HepG2 (cell line): ENCODE measurements at regions not wholly inside any gene's neighbourhood (a gene's known extent, or its start where the extent isn't known, plus 50 kb on each side); places are given as distances from the start of the nearest gene placed in this dataset.

ENCODE experiments used
- ATAC-seq: fragments of 200-7000 bp; cut with Tn5 transposase; 3 replicates; pipeline ENCODE4 v1.9.1; 2020; ENCODE audit warnings: mild to moderate bottlenecking, moderate library complexity
- BruUV-seq: library from RNA; stranded (reverse); fragments of 400-500 nt; replicated peaks from 2 replicates; lab custom pipeline; 2021; lab: Mats Ljungman, UMichigan
- CTCF ChIA-PET: fragments of 300-600 bp; formaldehyde crosslinking; extraction: SDS; loops from one replicate; lab custom pipeline; 2021; ENCODE audit warnings: low total read pairs, inconsistent platforms, low intra/inter-chr PET ratio; lab: Yijun Ruan, JAX
- POLR2A ChIA-PET: fragments of 350-600 bp; sonication (Branson Sonifier 250); formaldehyde crosslinking; loops from one replicate; lab custom pipeline; 2020; ENCODE audit warnings: antibody characterized with exemption, inconsistent platforms; lab: Yijun Ruan, JAX
- DNase-seq: peaks from one replicate; pipeline ENCODE4 v3.0.0-alpha.2; 2015; ENCODE audit warnings: low spot score
- FAIRE-seq: peaks from 3 replicates; lab custom pipeline; 2011; peaks lifted over from hg19 to GRCh38; lab: Jason Lieb, UNC
- H2AFZ ChIP-seq: one replicate; pipeline ENCODE4 v1.6.1; 2011; ENCODE audit warnings: low read length, inconsistent platforms
- H3K27ac ChIP-seq: fragments of 300-600 bp; 3 replicates; pipeline ENCODE4 v1.8.0; 2011; ENCODE audit warnings: mixed run types, mild to moderate bottlenecking, mixed read lengths, low read length, inconsistent platforms; ENCODE audit not compliant: insufficient read depth; ENCODE audit errors: extremely low read length
- H3K27me3 ChIP-seq, 2 experiments: fragments of 200-600 bp in 1 of 2; 2 replicates in 1 of 2; 3 replicates in 1 of 2; pipeline versions ENCODE4 v1.6.0 to v1.8.0; 2011; ENCODE audit warnings: low read length in 2 of 2, mild to moderate bottlenecking in 2 of 2, moderate library complexity in 2 of 2, inconsistent platforms in 1 of 2; ENCODE audit not compliant: insufficient read depth in 2 of 2, control insufficient read depth in 1 of 2
- H3K36me3 ChIP-seq, 2 experiments: fragments of 200-600 bp in 1 of 2; replicated peaks in 1 of 2; 2 replicates in 1 of 2; 3 replicates in 1 of 2; pipeline versions ENCODE4 v1.5.1 to v1.8.0; 2011; ENCODE audit warnings: low read length in 2 of 2, inconsistent platforms in 1 of 2; ENCODE audit not compliant: insufficient read depth in 2 of 2, control insufficient read depth in 1 of 2
- H3K4me1 ChIP-seq: 2 replicates; pipeline ENCODE4 v1.5.1; 2012; ENCODE audit warnings: low read length, inconsistent platforms; ENCODE audit not compliant: insufficient read depth
- H3K4me2 ChIP-seq: 2 replicates; pipeline ENCODE4 v1.6.0; 2011; ENCODE audit warnings: low read depth, low read length, inconsistent platforms
- H3K4me3 ChIP-seq, 3 experiments: fragments of 200-600 bp in 1 of 3; sonication (generic), shearing (Covaris generic) in 1 of 3; replicated peaks in 1 of 3; 2 replicates each; pipeline ENCODE4 v1.5.1; 2011 to 2016; ENCODE audit warnings: low read length in 3 of 3, inconsistent platforms in 2 of 3, low read depth in 2 of 3, mild to moderate bottlenecking in 2 of 3, control low read depth in 1 of 3, mixed read lengths in 1 of 3; ENCODE audit not compliant: insufficient read depth in 1 of 3
- H3K79me2 ChIP-seq: one replicate; pipeline ENCODE4 v1.6.1; 2011; ENCODE audit warnings: low read length, inconsistent platforms; ENCODE audit not compliant: insufficient read depth
- H3K9ac ChIP-seq: 2 replicates; pipeline ENCODE4 v1.6.0; 2011; ENCODE audit warnings: mild to moderate bottlenecking, low read depth, low read length, inconsistent platforms; ENCODE audit not compliant: insufficient read depth
- H3K9me3 ChIP-seq: 2 replicates; pipeline ENCODE4 v1.5.1; 2012; ENCODE audit warnings: mild to moderate bottlenecking, low read length
- H4K20me1 ChIP-seq: 2 replicates; pipeline ENCODE4 v1.6.0; 2011; ENCODE audit warnings: inconsistent platforms, mild to moderate bottlenecking, low read length, moderate library complexity; ENCODE audit not compliant: insufficient read depth
- ASH2L ChIP-seq: fragments of 300-600, 200-600 bp; sonication (generic); IDR thresholded peaks from 2 replicates; pipeline ENCODE4 v1.7.0; 2017; ENCODE audit warnings: low read depth, mild to moderate bottlenecking, moderate library complexity, mixed read lengths, low read length; ENCODE audit not compliant: insufficient read length
- MLX ChIP-seq: IDR thresholded peaks from 2 replicates; pipeline ENCODE4 v1.6.1; 2016
- NFATC3 ChIP-seq: sonication (generic); formaldehyde crosslinking; IDR thresholded peaks from 2 replicates; pipeline ENCODE4 v1.5.1; 2020; ENCODE audit warnings: mild to moderate bottlenecking, missing genetic modification reagents
- SALL2 ChIP-seq: sonication (generic); formaldehyde crosslinking; IDR thresholded peaks from 2 replicates; pipeline ENCODE4 v1.8.1; 2023; ENCODE audit warnings: mild to moderate bottlenecking, missing genetic modification reagents, inconsistent platforms
- STAT5B ChIP-seq: sonication (generic); formaldehyde crosslinking; IDR thresholded peaks from 2 replicates; pipeline ENCODE4 v1.4.0; 2020; ENCODE audit warnings: missing genetic modification reagents
- THAP11 ChIP-seq: IDR thresholded peaks from 2 replicates; pipeline ENCODE4 v1.6.1; 2016; ENCODE audit warnings: missing biosample characterization, missing genetic modification reagents
- ZBTB10 ChIP-seq: sonication (generic); formaldehyde crosslinking; IDR thresholded peaks from 2 replicates; pipeline ENCODE4 v1.4.0; 2020; ENCODE audit warnings: missing genetic modification reagents, borderline replicate concordance
- ZNF124 ChIP-seq: sonication (generic); formaldehyde crosslinking; IDR thresholded peaks from 2 replicates; pipeline ENCODE4 v1.4.0; 2020; ENCODE audit warnings: missing genetic modification reagents
- ZNF18 ChIP-seq: sonication (generic); formaldehyde crosslinking; IDR thresholded peaks from 2 replicates; pipeline ENCODE4 v1.8.0; 2022; ENCODE audit warnings: mild to moderate bottlenecking, missing genetic modification reagents; ENCODE audit not compliant: insufficient replicate concordance
- ZNF713 ChIP-seq: sonication (generic); formaldehyde crosslinking; IDR thresholded peaks from 2 replicates; pipeline ENCODE4 v1.4.0; 2020; ENCODE audit warnings: mild to moderate bottlenecking, missing genetic modification reagents
- WGBS: methylation state at CpG from one replicate; pipeline ENCODE4 v1.1.6; 2017; ENCODE audit warnings: low lambda C conversion rate; 5-methylcytosine and 5-hydroxymethylcytosine counted together
- in situ Hi-C: cut with HindIII; loops from 2 replicates; pipeline ENCODE4 v1.10.0; 2017; ENCODE audit warnings: low pct_unique_long_range_greater_than_20kb; ENCODE audit not compliant: extremely low pct_ligation_motif_present
- intact Hi-C: fragments of 100-400 bp; cut with micrococcal nuclease; formaldehyde crosslinking; loops from one replicate; pipeline ENCODE4 v1.10.0; 2022; ENCODE audit not compliant: unreplicated experiment

- H3K36me3 ChIP-seq, result no peaks in the 10 kb centered on the region
- H3K27ac ChIP-seq, result no peak overlapping the region
- DNase-seq (no peak), ATAC-seq (no peak), FAIRE-seq (no peak)
- no peaks in the 10 kb centered on the region for H3K4me1 ChIP-seq
- ChIA-PET POLR2A (no interaction called here), CTCF (no interaction called here)
- intact Hi-C loops (no loop called here), in situ Hi-C loops (no loop called here)
- no peak overlapping the region for H3K9ac ChIP-seq
- H3K79me2 ChIP-seq, result no peaks in the 10 kb centered on the region
- no peak overlapping the region for H3K4me3 ChIP-seq
- no TSS peak for BruUV-seq
- no peaks in the 10 kb centered on the region for H3K9me3 ChIP-seq
- no peaks in the 10 kb centered on the region for H4K20me1 ChIP-seq
- TF ChIP-seq ZNF713 (no peak), ASH2L (no peak), ZNF18 (CRISPR knock-in tag) (no peak), ZNF124 (CRISPR knock-in tag) (no peak), SALL2 (CRISPR knock-in tag) (no peak), STAT5B (CRISPR knock-in tag) (no peak), MLX (CRISPR knock-in tag) (no peak), THAP11 (CRISPR knock-in tag) (no peak), NFATC3 (CRISPR knock-in tag) (no peak), ZBTB10 (CRISPR knock-in tag) (no peak)
- WGBS, result 13% methylated on average over 1 of the region's 1 CpG
- H3K27me3 ChIP-seq, result no peaks in the 10 kb centered on the region
- H3K4me2 ChIP-seq, result no peak overlapping the region
- H2AFZ ChIP-seq, result no peak overlapping the region
Measured at GRCh38 chr2:145555360-145555759, 1035.4 kb upstream of the ZEB2 start.
